ENCODE measurements at regions not wholly inside any gene's neighbourhood (a gene's known extent, or its start where the extent isn't known, plus 50 kb on each side); places are given as distances from the start of the nearest gene placed in this dataset.

GRCh38 chr10:30758338-30758737, 128.8 kb upstream of the LYZL2 start:
- no peaks in the 10 kb centered on the region for H3K27me3 ChIP-seq (ENCODE audit: insufficient read depth, poor library complexity, severe bottlenecking)
- H3K4me3 ChIP-seq (replicated peaks; ENCODE audit: insufficient read depth, low read length): no peak overlapping the region
- H3K27ac ChIP-seq (replicated peaks): no peak overlapping the region
- no peak for DNase-seq (ENCODE audit: low read depth in 1 of 2, low spot score in 1 of 2)
- no peak for TF ChIP-seq GABPA (IDR thresholded peaks at IDR 0.05; ENCODE audit: low read depth)
- TF ChIP-seq SPI1 (IDR thresholded peaks at IDR 0.05; ENCODE audit: borderline replicate concordance, low read depth): no peak
- TF ChIP-seq POLR2AphosphoS5 (IDR thresholded peaks at IDR 0.05; ENCODE audit: low read depth): no peak
- TF ChIP-seq CTCF (IDR thresholded peaks at IDR 0.05; ENCODE audit: insufficient read depth, low read length): no peak
- no peak for TF ChIP-seq REST (IDR thresholded peaks at IDR 0.05; ENCODE audit: insufficient replicate concordance, low read depth)

GRCh38 chr10:30756896-30757295, 127.3 kb upstream of the LYZL2 start:
- H3K4me3 ChIP-seq (replicated peaks; ENCODE audit: insufficient read depth, low read length): no peak overlapping the region
- H3K27me3 ChIP-seq (ENCODE audit: insufficient read depth, poor library complexity, severe bottlenecking): no peaks in the 10 kb centered on the region
- H3K27ac ChIP-seq (replicated peaks): no peak overlapping the region
- DNase-seq (ENCODE audit: low read depth in 1 of 2, low spot score in 1 of 2): no peak
- TF ChIP-seq CTCF (IDR thresholded peaks at IDR 0.05; ENCODE audit: insufficient read depth, low read length) (no peak), GABPA (IDR thresholded peaks at IDR 0.05; ENCODE audit: low read depth) (no peak), REST (IDR thresholded peaks at IDR 0.05; ENCODE audit: insufficient replicate concordance, low read depth) (no peak), POLR2AphosphoS5 (IDR thresholded peaks at IDR 0.05; ENCODE audit: low read depth) (no peak), SPI1 (IDR thresholded peaks at IDR 0.05; ENCODE audit: borderline replicate concordance, low read depth) (no peak)

GRCh38 chr10:30756151-30756550, 126.6 kb upstream of the LYZL2 start:
- H3K27ac ChIP-seq (replicated peaks): no peak overlapping the region
- no peak for TF ChIP-seq POLR2AphosphoS5 (IDR thresholded peaks at IDR 0.05; ENCODE audit: low read depth)
- no peak for TF ChIP-seq SPI1 (IDR thresholded peaks at IDR 0.05; ENCODE audit: borderline replicate concordance, low read depth)
- TF ChIP-seq REST (IDR thresholded peaks at IDR 0.05; ENCODE audit: insufficient replicate concordance, low read depth): no peak
- no peak for TF ChIP-seq CTCF (IDR thresholded peaks at IDR 0.05; ENCODE audit: insufficient read depth, low read length)
- TF ChIP-seq GABPA (IDR thresholded peaks at IDR 0.05; ENCODE audit: low read depth): no peak
- H3K27me3 ChIP-seq (ENCODE audit: insufficient read depth, poor library complexity, severe bottlenecking): no peaks in the 10 kb centered on the region
- no peak overlapping the region for H3K4me3 ChIP-seq (replicated peaks; ENCODE audit: insufficient read depth, low read length)
- DNase-seq (ENCODE audit: low read depth in 1 of 2, low spot score in 1 of 2): no peak

Measured in HL-60 (cell line).